ENCODE measurements at regions not wholly inside any gene's neighbourhood (a gene's known extent, or its start where the extent isn't known, plus 50 kb on each side); places are given as distances from the start of the nearest gene placed in this dataset.

- H3K9ac ChIP-seq (ENCODE audit: insufficient read depth, low read length, poor library complexity, severe bottlenecking) = no peak overlapping the region
- no peaks in the 10 kb centered on the region for H3K9me3 ChIP-seq (replicated peaks in 1 of 2; ENCODE audit: control insufficient read depth in 1 of 2, insufficient read depth in 1 of 2, low read length in 2 of 2)
- no peaks in the 10 kb centered on the region for H4K20me1 ChIP-seq (ENCODE audit: insufficient read depth, low read length)
- peaks cover 0 to 7% (median 4%) of the 10 kb centered on the region in 3 donors for H3K27me3 Mint-ChIP-seq (ENCODE audit: low read depth in 3 of 3)
- H3K79me2 ChIP-seq (ENCODE audit: insufficient read depth, low read length) = no peaks in the 10 kb centered on the region
- H3K4me3 Mint-ChIP-seq = no peak overlapping the region
- H3K4me1 Mint-ChIP-seq = no peaks in the 10 kb centered on the region
- H2AFZ ChIP-seq (ENCODE audit: insufficient read depth, low read depth, low read length, poor library complexity, severe bottlenecking) = no peak overlapping the region
- H3K36me3 ChIP-seq (replicated peaks in 1 of 2; ENCODE audit: control insufficient read depth in 1 of 2, insufficient read depth in 2 of 2, low read length in 2 of 2) = no peaks in the 10 kb centered on the region
- H3K27me3 ChIP-seq (ENCODE audit: control insufficient read depth in 2 of 2, insufficient read depth in 2 of 2, low read length in 2 of 2) = no peaks in the 10 kb centered on the region
- WGBS (ENCODE audit: insufficient coverage) = 95% methylated on average over 7 of the region's 13 CpGs
- H3K36me3 Mint-ChIP-seq = no peaks in the 10 kb centered on the region
- H3K27ac Mint-ChIP-seq = no peak overlapping the region
- H3K4me1 ChIP-seq (ENCODE audit: control insufficient read depth in 1 of 2, insufficient read depth in 2 of 2, low read length in 2 of 2) = no peaks in the 10 kb centered on the region
- peaks cover 0 to 4% (median 0%) of the 10 kb centered on the region in 7 donors for H3K9me3 Mint-ChIP-seq
- no peak for DNase-seq
- H3K4me2 ChIP-seq (replicated peaks; ENCODE audit: extremely low read depth, low read length, poor library complexity, severe bottlenecking) = no peak overlapping the region
- H3K27ac ChIP-seq (ENCODE audit: low read depth in 1 of 2, low read length in 2 of 2) = no peak overlapping the region
- TF ChIP-seq CTCF (IDR thresholded peaks at IDR 0.05) = no peak
- no peak overlapping the region for H3K4me3 ChIP-seq (replicated peaks in 1 of 3; ENCODE audit: low read depth in 2 of 3, low read length in 3 of 3)
- intact Hi-C loops (cut with micrococcal nuclease) = no loop called here
Measured at GRCh38 chr1:5597171-5597850, 394.9 kb downstream of the NPHP4 start.

GRCh38 chr1:5596651-5597050 is 395.6 kb downstream of the NPHP4 start:
- TF ChIP-seq CTCF (IDR thresholded peaks at IDR 0.05) = no peak
- Histone ChIP-seq H3K36me3 (replicated peaks in 1 of 2; ENCODE audit: control insufficient read depth in 1 of 2, insufficient read depth in 2 of 2, low read length in 2 of 2) (no peaks in the 10 kb centered on the region), H3K4me1 (ENCODE audit: control insufficient read depth in 1 of 2, insufficient read depth in 2 of 2, low read length in 2 of 2) (no peaks in the 10 kb centered on the region), H3K4me2 (replicated peaks; ENCODE audit: extremely low read depth, low read length, poor library complexity, severe bottlenecking) (no peak overlapping the region), H2AFZ (ENCODE audit: insufficient read depth, low read depth, low read length, poor library complexity, severe bottlenecking) (no peak overlapping the region), H4K20me1 (ENCODE audit: insufficient read depth, low read length) (no peaks in the 10 kb centered on the region), H3K27me3 (ENCODE audit: control insufficient read depth in 2 of 2, insufficient read depth in 2 of 2, low read length in 2 of 2) (no peaks in the 10 kb centered on the region), H3K9ac (ENCODE audit: insufficient read depth, low read length, poor library complexity, severe bottlenecking) (no peak overlapping the region), H3K79me2 (ENCODE audit: insufficient read depth, low read length) (no peaks in the 10 kb centered on the region), H3K27ac (ENCODE audit: low read depth in 1 of 2, low read length in 2 of 2) (no peak overlapping the region), H3K9me3 (replicated peaks in 1 of 2; ENCODE audit: control insufficient read depth in 1 of 2, insufficient read depth in 1 of 2, low read length in 2 of 2) (no peaks in the 10 kb centered on the region), H3K4me3 (replicated peaks in 1 of 3; ENCODE audit: low read depth in 2 of 3, low read length in 3 of 3) (no peak overlapping the region)
- Mint-ChIP-seq H3K4me3 (no peak overlapping the region), H3K36me3 (no peaks in the 10 kb centered on the region), H3K27ac (no peak overlapping the region), H3K4me1 (no peaks in the 10 kb centered on the region), H3K9me3 (peaks cover 0 to 4% (median 2%) of the 10 kb centered on the region in 7 donors), H3K27me3 (ENCODE audit: low read depth in 3 of 3) (peaks cover 0 to 7% (median 3%) of the 10 kb centered on the region in 3 donors)
- WGBS (ENCODE audit: insufficient coverage) = 80% methylated on average over 7 of the region's 8 CpGs
- DNase-seq = no peak
- intact Hi-C loops (cut with micrococcal nuclease) = no loop called here
